Astrocyte of the spinal cord (primary cell): ENCODE measurements at regions not wholly inside any gene's neighbourhood (a gene's known extent, or its start where the extent isn't known, plus 50 kb on each side); places are given as distances from the start of the nearest gene placed in this dataset.
"Not testable (repeated sequence)": the region's sequence is repeated elsewhere in the genome, so short reads cannot be mapped to it uniquely, and the experiment has no call there.

Experiments used
- DNase-seq: peaks from one replicate; pipeline ENCODE4 v3.0.0; 2011; ENCODE audit warnings: low read depth, low spot score
- H3K4me3 ChIP-seq: 2 replicates; pipeline ENCODE4 v1.5.1; 2011; ENCODE audit warnings: low read depth, mild to moderate bottlenecking, low read length, moderate library complexity
- in situ Hi-C: cut with HindIII; loops from 2 replicates; pipeline ENCODE4 v1.10.0; 2017; ENCODE audit warnings: low sequenced_read_pairs
- TF ChIP-seq, protein P1 (sequence below): IDR thresholded peaks from 2 replicates; pipeline ENCODE4 v1.5.1; 2012; ENCODE audit warnings: low read depth, mild to moderate bottlenecking, low read length, inconsistent platforms

DNA sequence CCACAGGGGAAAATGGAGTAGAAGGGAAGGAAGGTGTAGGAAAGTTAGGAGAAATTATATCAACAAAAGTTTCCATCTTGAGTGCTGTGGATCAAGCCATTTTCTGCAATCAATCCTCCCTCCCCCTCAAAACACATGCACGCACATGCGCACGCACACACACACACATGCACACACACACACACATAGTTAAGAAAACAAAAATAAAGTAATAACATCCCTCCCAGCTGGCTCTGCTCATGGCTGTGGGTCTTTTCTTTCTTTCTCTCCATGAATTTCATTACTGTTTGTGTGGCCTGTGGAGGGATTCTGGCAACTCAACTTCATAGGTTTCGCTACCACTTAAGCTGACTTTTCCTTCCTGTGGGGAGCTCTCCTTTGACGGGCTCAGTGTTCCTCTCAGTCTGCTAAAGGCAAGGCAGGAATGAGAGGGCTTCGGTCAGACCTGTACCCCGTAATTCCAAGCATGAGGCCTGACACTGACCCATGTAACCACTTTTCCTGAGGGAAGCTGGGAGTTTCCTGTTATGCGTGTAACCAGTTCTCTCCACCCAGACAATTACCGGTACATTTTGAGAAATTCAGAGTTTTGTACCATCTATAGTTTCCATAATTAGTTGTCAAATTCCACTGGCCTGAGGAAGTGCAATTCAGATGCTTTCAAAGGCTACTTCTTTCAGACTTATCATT, 79.8 kb downstream of the ZNF92 start:
- no peak for DNase-seq
- in situ Hi-C loops = no loop called here
- H3K4me3 ChIP-seq = no peak overlapping the region
- TF ChIP-seq, protein P1, sequence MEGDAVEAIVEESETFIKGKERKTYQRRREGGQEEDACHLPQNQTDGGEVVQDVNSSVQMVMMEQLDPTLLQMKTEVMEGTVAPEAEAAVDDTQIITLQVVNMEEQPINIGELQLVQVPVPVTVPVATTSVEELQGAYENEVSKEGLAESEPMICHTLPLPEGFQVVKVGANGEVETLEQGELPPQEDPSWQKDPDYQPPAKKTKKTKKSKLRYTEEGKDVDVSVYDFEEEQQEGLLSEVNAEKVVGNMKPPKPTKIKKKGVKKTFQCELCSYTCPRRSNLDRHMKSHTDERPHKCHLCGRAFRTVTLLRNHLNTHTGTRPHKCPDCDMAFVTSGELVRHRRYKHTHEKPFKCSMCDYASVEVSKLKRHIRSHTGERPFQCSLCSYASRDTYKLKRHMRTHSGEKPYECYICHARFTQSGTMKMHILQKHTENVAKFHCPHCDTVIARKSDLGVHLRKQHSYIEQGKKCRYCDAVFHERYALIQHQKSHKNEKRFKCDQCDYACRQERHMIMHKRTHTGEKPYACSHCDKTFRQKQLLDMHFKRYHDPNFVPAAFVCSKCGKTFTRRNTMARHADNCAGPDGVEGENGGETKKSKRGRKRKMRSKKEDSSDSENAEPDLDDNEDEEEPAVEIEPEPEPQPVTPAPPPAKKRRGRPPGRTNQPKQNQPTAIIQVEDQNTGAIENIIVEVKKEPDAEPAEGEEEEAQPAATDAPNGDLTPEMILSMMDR = no peak

DNA sequence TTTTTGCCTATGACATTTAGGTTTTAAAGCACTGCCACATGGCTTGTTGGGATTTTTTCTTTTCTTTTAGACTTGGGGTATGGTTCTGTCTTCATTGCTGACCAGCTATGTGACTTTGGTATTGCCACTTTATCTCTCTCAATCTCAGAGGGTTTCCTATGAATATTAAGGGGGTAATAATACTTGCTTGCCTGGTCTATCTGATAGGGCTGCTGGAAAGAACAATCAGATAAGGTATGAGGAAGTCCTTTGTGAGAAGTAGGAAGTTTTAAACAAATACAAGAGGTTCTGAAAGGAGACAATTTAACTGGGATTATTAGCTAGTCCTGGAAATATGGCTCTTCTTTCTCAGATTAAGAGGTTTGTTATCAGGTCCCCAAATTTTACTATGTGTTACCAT, 80.8 kb downstream of the ZNF92 start:
- H3K4me3 ChIP-seq = no peak overlapping the region
- no peak for DNase-seq
- TF ChIP-seq, protein P1 = no peak
- in situ Hi-C loops = no loop called here

DNA sequence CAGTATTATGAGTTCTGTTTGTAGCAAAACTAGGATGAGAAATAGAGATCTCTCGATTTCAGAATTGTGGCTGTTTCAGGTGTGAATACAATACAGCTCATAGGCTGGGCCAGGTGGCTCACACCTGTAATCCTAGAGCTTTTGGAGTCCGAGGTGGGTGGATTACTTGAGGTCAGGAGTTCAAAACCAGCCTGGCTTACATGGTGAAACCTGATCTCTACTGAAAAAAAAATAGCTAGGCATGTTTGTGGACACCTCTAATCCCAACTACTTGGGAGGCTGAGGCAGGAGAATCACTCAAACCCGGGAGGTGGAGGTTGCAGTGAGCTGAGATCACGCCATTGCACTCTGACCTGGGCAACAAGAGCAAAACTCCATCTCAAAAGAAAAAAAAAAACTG, 81.4 kb downstream of the ZNF92 start:
- in situ Hi-C loops, DNase-seq, H3K4me3 ChIP-seq: not testable (repeated sequence)

DNA sequence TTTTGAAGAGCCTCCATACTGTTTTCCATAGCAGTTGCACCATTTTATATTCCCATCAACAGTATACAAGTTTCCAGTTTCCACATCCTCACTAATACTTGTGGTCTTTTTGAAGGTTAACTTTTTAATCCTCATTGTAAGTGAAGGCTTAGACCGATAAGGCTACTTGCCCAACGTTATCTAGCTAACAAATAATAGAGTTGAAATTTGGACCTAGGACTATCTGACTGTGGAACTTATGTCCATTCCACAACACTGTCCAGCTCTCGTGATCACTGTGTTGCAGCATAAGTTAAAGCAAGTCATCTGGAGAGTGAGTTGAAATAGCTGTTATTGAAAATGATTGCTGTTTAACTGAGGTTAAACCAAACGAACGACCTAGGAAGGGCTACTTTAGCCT, 84.0 kb downstream of the ZNF92 start:
- no peak for DNase-seq
- in situ Hi-C loops = no loop called here
- TF ChIP-seq, protein P1 = no peak
- H3K4me3 ChIP-seq = no peak overlapping the region

DNA sequence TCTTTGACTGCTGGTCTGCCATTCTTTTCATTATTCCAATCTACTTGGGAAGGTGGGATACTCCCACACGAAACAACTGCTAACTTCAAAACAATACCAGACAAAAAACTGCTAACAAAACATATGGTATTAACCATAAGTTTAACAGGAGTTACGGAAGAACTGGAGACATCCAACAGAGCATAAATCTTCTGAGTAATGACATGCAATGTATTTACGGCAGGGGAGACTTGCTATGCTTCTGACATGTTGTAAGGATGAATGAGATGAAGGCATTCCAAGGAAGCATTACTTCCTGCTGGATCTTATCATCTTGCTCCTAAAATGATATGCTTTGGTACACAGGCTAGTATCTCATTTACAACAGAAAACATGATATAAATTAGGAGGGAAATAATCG, 85.8 kb downstream of the ZNF92 start:
- in situ Hi-C loops = no loop called here
- no peak overlapping the region for H3K4me3 ChIP-seq
- DNase-seq = no peak
- TF ChIP-seq, protein P1 = no peak

DNA sequence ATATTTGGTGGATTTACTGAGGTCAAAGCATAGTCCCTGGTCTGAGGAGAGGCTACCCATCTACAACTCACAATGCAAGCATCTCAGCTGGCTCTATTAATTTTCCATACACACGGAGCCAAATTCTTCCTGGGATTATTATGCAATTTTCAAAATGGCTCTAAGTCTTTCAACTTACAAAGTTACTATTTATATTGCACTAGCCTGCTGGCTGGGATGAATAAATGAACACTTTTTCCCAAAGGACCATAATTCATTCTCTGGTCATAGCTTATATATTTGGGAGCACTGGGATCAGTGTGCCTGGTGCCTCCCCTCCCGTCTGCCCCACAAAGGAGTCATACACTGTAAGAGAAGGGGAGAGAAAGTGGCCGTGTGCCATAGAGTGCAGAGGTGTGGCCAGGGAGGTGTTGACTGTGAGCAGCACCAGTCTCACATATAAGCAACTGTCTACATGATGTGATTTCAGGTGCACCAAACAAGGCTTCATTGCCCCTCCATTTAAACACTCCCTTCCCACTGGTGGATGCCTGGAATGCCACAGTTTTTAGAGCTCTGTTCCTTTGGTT, 88.6 kb downstream of the ZNF92 start:
- no peak for DNase-seq
- in situ Hi-C loops = no loop called here
- TF ChIP-seq, protein P1 = no peak
- no peak overlapping the region for H3K4me3 ChIP-seq

DNA sequence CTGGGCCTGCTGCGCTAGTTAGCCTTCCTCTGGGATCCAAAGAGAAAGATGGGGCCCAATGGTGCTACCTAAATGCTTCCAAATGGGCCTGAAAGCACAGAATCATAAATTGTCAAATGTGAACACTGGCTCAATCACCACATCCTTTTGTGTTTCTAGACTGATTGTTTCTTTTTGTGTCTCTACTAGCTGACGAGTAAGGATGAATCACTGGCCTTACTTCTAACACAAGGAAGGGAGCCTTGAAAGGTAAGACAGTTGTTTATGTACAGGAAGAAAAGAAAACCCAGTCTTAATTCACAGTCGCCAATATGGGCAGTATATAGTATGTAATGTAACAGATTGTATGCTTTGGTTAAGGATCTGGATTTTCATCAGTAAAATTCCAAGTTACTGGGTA, 89.5 kb downstream of the ZNF92 start:
- in situ Hi-C loops = no loop called here
- no peak for DNase-seq

DNA sequence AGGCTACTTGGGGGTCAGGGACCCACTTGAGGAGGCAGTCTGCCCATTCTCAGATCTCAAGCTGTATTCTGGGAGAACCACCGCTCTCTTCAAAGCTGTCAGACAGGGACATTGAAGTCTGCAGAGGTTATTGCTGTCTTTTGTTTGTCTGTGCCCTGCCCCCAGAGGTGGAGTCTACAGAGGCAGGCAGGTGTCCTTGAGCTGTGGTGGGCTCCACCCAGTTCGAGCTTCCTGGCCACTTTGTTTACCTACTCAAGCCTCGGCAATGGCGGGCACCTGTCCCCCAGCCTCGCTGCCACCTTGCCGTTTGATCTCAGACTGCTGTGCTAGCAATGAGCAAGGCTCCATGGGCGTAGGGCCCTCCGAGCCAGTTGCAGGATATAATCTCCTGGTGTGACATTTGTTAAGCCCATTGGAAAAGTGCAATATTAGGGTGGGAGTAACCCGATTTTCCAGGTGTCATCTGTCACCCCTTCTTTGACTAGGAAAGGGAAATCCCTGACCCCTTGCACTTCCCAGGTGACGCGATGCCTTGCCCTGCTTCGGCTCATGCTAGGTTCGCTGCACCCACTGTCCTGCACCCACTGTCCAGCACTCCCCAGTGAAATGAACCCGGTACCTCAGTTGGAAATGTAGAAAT, 96.4 kb downstream of the ZNF92 start:
- in situ Hi-C loops, H3K4me3 ChIP-seq, DNase-seq: not testable (repeated sequence)

More for the DNA sequence above, 89.5 kb downstream of the ZNF92 start:
- TF ChIP-seq, protein P1 = no peak
- H3K4me3 ChIP-seq = no peak overlapping the region
